Endothelial cell of umbilical vein (primary cell): ENCODE measurements at regions not wholly inside any gene's neighbourhood (a gene's known extent, or its start where the extent isn't known, plus 50 kb on each side); places are given as distances from the start of the nearest gene placed in this dataset.

Source experiments
- POLR2A ChIP-seq: IDR thresholded peaks from 2 replicates; pipeline ENCODE4 v1.6.1; 2012; ENCODE audit warnings: low read depth, mild to moderate bottlenecking, control low read depth, low read length
- TF ChIP-seq, protein P1 (sequence below), 2 donors: IDR thresholded peaks; 1 replicate in 1 of 2; 2 replicates in 1 of 2; pipeline ENCODE4 v1.5.1; 2011; ENCODE audit warnings: low read length in 2 of 2, mild to moderate bottlenecking in 2 of 2, moderate library complexity in 2 of 2, control low read depth in 1 of 2, inconsistent platforms in 1 of 2, low read depth in 1 of 2; ENCODE audit not compliant: insufficient read depth in 1 of 2; ENCODE audit errors: extremely low read depth in 1 of 2

DNA sequence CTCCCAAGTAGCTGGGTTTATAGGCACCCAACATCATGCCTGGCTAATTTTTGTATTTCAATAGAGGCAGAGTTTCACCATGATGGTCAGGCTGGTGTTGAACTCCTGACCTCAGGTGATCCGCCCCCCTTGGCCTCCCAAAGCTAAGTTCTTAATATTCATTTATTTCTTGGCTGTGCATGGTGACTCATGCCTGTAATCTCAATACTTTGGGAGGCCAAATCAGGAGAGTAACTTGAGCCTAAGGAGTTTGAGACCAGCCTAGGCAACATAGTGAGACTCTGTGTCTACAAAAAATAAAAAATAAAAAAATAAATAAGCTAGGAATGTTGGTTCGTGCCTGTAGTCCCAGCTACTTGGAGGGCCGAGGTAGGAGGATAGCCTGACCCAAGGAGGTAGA lies 587.1 kb upstream of the FTMT start:
- TF ChIP-seq, protein P1, sequence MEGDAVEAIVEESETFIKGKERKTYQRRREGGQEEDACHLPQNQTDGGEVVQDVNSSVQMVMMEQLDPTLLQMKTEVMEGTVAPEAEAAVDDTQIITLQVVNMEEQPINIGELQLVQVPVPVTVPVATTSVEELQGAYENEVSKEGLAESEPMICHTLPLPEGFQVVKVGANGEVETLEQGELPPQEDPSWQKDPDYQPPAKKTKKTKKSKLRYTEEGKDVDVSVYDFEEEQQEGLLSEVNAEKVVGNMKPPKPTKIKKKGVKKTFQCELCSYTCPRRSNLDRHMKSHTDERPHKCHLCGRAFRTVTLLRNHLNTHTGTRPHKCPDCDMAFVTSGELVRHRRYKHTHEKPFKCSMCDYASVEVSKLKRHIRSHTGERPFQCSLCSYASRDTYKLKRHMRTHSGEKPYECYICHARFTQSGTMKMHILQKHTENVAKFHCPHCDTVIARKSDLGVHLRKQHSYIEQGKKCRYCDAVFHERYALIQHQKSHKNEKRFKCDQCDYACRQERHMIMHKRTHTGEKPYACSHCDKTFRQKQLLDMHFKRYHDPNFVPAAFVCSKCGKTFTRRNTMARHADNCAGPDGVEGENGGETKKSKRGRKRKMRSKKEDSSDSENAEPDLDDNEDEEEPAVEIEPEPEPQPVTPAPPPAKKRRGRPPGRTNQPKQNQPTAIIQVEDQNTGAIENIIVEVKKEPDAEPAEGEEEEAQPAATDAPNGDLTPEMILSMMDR (IDR thresholded peaks at IDR 0.05; ENCODE audit: extremely low read depth in 1 of 2, insufficient read depth in 1 of 2, low read depth in 1 of 2, low read length in 2 of 2), result no peak
- no peak for TF ChIP-seq POLR2A
